GM19463 (cell line): ENCODE measurements at regions not wholly inside any gene's neighbourhood (a gene's known extent, or its start where the extent isn't known, plus 50 kb on each side); places are given as distances from the start of the nearest gene placed in this dataset.

Source experiments
- ATAC-seq: cut with Tn5 transposase; IDR thresholded peaks from one replicate; pipeline ENCODE4 v1.9.1; 2021; ENCODE audit warnings: mild to moderate bottlenecking, moderate library complexity; ENCODE audit not compliant: unreplicated experiment

GRCh38 chr5:96247097-96247701 is 185.8 kb downstream of the PCSK1 start:
- ATAC-seq, result no peak

GRCh38 chr5:96245140-96246091 is 187.6 kb downstream of the PCSK1 start:
- no peak for ATAC-seq

- no peak for ATAC-seq
These were observed 188.4 kb downstream of the PCSK1 start for GRCh38 chr5:96244696-96245095.

- ATAC-seq, result no peak
These were observed 189.2 kb downstream of the PCSK1 start for GRCh38 chr5:96243862-96244261.

GRCh38 chr5:96243203-96243602 is 189.8 kb downstream of the PCSK1 start:
- ATAC-seq, result no peak

- ATAC-seq, result no peak
These were observed 190.5 kb downstream of the PCSK1 start for GRCh38 chr5:96242571-96242970.

- no peak for ATAC-seq
These were observed 196.2 kb downstream of the PCSK1 start for GRCh38 chr5:96236831-96237230.

- no peak for ATAC-seq
These were observed 197.0 kb downstream of the PCSK1 start for GRCh38 chr5:96236051-96236450.

- no peak for ATAC-seq
These were observed 197.8 kb downstream of the PCSK1 start for GRCh38 chr5:96235008-96235910.

GRCh38 chr5:96232602-96233001 is 200.4 kb downstream of the PCSK1 start:
- no peak for ATAC-seq

- no peak for ATAC-seq
These were observed 203.9 kb downstream of the PCSK1 start for GRCh38 chr5:96229188-96229587.

GRCh38 chr5:96228408-96228807 is 204.6 kb downstream of the PCSK1 start:
- ATAC-seq, result no peak

- ATAC-seq, result no peak
These were observed 205.1 kb downstream of the PCSK1 start for GRCh38 chr5:96227957-96228356.

- no peak for ATAC-seq
These were observed 206.0 kb downstream of the PCSK1 start for GRCh38 chr5:96226941-96227552.

- no peak for ATAC-seq
These were observed 210.9 kb downstream of the PCSK1 start for GRCh38 chr5:96222129-96222528.

- no peak for ATAC-seq
These were observed 212.2 kb downstream of the PCSK1 start for GRCh38 chr5:96220610-96221390.

- ATAC-seq, result no peak
These were observed 213.3 kb downstream of the PCSK1 start for GRCh38 chr5:96219580-96220281.

- no peak for ATAC-seq
These were observed 214.4 kb downstream of the PCSK1 start for GRCh38 chr5:96218653-96219052.

- ATAC-seq, result no peak
These were observed 218.4 kb downstream of the PCSK1 start for GRCh38 chr5:96214442-96215197.
